ENCODE measurements at regions not wholly inside any gene's neighbourhood (a gene's known extent, or its start where the extent isn't known, plus 50 kb on each side); places are given as distances from the start of the nearest gene placed in this dataset.

GRCh38 chr1:38696371-38696770, 163.2 kb downstream of the RRAGC start:
- TF ChIP-seq CTCF (IDR thresholded peaks at IDR 0.05; ENCODE audit: low read depth, low read length), result no peak
- no peak overlapping the region for H3K4me3 ChIP-seq (ENCODE audit: low read depth, low read length)

- no peak for TF ChIP-seq CTCF (IDR thresholded peaks at IDR 0.05; ENCODE audit: low read depth, low read length)
- no peak overlapping the region for H3K4me3 ChIP-seq (ENCODE audit: low read depth, low read length)
Measured at GRCh38 chr1:38693759-38694158, 165.8 kb downstream of the RRAGC start.

GRCh38 chr1:38693031-38693430, 166.5 kb downstream of the RRAGC start:
- TF ChIP-seq CTCF (IDR thresholded peaks at IDR 0.05; ENCODE audit: low read depth, low read length), result no peak
- no peak overlapping the region for H3K4me3 ChIP-seq (ENCODE audit: low read depth, low read length)

- H3K4me3 ChIP-seq (ENCODE audit: low read depth, low read length), result no peak overlapping the region
- no peak for TF ChIP-seq CTCF (IDR thresholded peaks at IDR 0.05; ENCODE audit: low read depth, low read length)
Measured at GRCh38 chr1:38690790-38691449, 168.7 kb downstream of the RRAGC start.

- TF ChIP-seq CTCF (IDR thresholded peaks at IDR 0.05; ENCODE audit: low read depth, low read length), result no peak
- no peak overlapping the region for H3K4me3 ChIP-seq (ENCODE audit: low read depth, low read length)
Measured at GRCh38 chr1:38686927-38687255, 172.7 kb downstream of the RRAGC start.

- no peak overlapping the region for H3K4me3 ChIP-seq (ENCODE audit: low read depth, low read length)
- no peak for TF ChIP-seq CTCF (IDR thresholded peaks at IDR 0.05; ENCODE audit: low read depth, low read length)
Measured at GRCh38 chr1:38686167-38686926, 173.2 kb downstream of the RRAGC start.

GRCh38 chr1:38685388-38685787, 174.2 kb downstream of the RRAGC start:
- no peak overlapping the region for H3K4me3 ChIP-seq (ENCODE audit: low read depth, low read length)
- no peak for TF ChIP-seq CTCF (IDR thresholded peaks at IDR 0.05; ENCODE audit: low read depth, low read length)

All from WI38 (cell line).